ENCODE measurements at regions not wholly inside any gene's neighbourhood (a gene's known extent, or its start where the extent isn't known, plus 50 kb on each side); places are given as distances from the start of the nearest gene placed in this dataset.

GRCh38 chr20:11376998-11377397 is 540.7 kb upstream of the BTBD3 start:
- DNase-seq: no peak

GRCh38 chr20:11377761-11378160 is 539.9 kb upstream of the BTBD3 start:
- DNase-seq: no peak

DNA sequence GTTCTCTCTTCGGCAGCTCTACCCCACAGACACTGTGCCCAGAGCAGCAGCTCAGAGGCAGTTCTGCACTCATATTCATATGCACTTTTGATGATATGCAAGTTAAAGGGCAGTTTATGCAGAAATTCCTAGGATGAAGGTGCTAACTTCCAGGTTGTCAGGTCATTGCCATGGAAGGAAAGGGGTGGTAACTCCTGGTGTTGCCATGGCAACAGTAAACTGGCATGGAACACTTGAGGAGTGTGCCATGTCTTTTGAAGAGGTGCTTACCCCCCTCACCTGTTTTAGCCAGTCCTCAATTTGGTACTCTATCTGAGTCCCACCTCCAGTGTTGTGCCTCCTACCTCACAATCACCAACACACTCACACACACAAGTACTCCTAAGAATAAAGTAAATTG is 539.4 kb upstream of the BTBD3 start:
- no peak for DNase-seq

- DNase-seq: no peak
These were observed 538.3 kb upstream of the BTBD3 start for GRCh38 chr20:11379257-11380011.

- no peak for DNase-seq
These were observed 537.4 kb upstream of the BTBD3 start for GRCh38 chr20:11380283-11380682.

DNA sequence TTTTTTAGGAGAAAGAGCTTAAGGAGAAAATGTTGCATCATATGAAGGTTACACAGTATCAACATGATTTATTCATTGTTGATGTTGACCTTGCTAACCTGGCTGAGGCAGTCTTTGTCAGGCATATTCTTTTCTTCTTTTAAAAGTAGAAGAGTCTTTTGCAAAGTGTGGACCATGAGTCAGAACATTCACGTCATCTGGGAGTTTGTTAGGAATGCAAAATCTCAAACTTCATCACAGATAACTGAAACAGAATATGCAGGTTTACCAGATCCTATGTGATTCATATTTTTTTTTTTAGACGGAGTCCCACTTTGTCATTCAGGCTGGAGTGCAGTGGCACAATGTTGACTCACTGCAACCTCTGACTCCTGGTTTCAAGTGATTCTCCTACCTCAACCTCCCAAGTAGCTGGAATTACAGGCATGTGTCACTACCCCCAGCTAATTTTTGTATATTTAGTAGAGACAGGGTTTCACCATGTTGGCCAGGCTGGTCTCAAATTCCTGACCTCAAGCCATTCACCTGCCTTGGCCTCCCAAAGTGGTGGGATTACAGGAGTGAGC is 530.4 kb upstream of the BTBD3 start:
- DNase-seq: no peak

DNA sequence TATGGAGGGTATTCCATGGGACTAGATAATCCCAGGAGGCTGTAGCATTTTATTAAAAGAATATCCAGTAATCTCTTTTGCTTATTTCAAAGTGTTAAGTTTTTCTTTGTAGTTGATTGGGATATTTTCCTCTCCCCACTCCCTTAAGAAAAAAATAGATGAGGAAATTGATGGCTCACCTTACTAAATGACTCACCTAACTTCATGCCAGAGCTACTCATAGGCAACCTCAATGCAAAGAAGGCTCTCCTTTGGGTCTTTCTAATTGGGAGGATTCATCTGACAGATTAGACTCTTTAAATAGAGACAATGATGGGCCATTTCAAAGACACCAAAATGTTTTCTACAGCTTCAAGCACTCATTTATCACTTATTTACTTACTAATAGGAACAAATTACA is 528.5 kb upstream of the BTBD3 start:
- DNase-seq: no peak

GRCh38 chr20:11391591-11391990 is 526.1 kb upstream of the BTBD3 start:
- DNase-seq: no peak

DNA sequence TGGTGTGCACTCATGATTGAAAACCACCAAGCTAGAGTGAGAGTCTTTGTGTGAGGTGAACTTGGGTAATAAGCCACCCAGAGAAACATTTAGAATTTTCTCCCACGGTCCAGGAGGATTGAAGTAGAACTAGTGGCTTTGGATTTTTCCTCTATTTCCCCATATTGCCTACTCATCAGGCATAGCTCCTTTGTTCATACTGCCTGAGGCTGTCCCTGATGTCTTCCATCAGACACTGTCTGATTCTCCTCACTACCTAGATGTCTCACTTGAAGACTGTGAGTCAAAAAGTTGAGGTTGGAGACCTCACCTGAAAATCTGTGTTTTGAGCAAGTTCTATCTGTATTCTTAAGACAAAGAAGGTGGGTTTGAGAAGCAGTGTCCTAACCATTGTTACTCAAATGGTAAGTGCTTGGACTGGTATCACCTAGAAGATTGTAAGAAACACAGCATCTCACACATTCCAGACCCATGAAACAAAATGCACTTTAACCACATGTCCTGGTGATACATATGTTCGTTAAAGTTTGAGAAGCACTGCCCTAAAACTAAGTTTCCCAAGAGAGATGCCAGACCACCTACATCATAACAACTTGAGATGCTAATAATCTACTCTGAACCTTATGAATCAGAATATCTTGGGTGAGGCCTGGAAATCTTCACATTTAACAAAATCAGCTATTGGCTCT is 523.4 kb upstream of the BTBD3 start:
- DNase-seq: no peak

GRCh38 chr20:11395581-11395980 is 522.1 kb upstream of the BTBD3 start:
- no peak for DNase-seq

GRCh38 chr20:11401988-11402387 is 515.7 kb upstream of the BTBD3 start:
- no peak for DNase-seq

- no peak for DNase-seq
These were observed 514.0 kb upstream of the BTBD3 start for GRCh38 chr20:11403711-11404110.

GRCh38 chr20:11406877-11407276 is 510.8 kb upstream of the BTBD3 start:
- no peak for DNase-seq

DNA sequence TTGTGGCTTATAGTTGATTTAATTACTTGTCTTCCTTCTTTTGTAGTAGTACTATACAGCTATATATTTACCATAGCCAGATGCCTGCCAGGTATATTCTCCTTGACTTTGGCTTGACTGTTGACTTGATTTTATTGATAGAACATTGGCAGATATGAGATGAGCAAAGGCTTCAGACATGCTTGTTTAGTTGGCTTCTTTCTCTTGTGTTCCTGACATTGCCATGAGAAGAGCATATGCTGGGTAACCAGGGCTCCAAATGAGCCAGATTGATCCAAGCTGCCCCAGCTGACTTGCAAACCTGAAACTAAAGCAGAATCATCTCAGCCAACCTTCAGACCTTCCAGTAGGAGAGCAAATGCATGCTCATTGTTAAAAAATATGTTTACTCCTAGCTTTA is 508.1 kb upstream of the BTBD3 start:
- DNase-seq: no peak

DNA sequence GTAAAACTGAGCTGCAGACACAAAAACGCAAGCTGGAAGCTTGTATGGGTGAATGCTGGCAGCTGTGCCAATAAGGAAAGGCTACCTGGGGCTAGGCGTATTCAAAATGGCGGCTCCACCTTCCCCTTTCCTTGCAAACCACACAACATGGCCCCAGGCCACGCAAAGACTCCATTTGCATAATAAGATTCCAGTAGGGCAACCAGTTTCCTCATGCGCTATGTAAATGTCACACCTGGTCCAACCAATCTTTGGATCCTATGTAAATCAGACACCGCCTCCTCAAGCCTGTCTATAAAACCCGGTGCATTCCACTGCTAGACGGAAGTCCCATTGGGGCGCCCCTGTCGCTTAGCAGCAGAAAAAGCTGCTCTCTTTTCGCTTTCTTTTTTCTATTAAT is 505.9 kb upstream of the BTBD3 start:
- no peak for DNase-seq

DNA sequence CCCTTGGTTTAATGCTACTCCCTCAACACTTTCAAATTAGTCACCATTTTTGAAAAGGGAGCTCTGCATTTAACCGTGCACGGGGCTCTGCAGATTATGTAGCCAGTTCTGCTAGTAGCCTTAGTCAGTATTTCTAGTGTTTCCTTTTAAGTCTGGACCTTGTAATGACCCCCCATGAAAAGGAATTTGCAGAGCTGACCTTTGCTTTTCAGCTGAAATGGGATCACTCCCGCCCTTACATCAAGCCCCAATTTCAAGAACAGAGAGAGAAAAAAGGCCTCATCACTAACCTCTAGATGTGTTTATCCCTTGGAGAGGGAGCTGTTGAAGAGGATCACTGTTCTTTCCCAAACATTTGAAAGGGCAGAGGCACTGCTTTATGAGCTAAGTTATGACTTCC is 490.7 kb upstream of the BTBD3 start:
- no peak for DNase-seq

GRCh38 chr20:11429168-11429567 is 488.5 kb upstream of the BTBD3 start:
- no peak for DNase-seq

DNA sequence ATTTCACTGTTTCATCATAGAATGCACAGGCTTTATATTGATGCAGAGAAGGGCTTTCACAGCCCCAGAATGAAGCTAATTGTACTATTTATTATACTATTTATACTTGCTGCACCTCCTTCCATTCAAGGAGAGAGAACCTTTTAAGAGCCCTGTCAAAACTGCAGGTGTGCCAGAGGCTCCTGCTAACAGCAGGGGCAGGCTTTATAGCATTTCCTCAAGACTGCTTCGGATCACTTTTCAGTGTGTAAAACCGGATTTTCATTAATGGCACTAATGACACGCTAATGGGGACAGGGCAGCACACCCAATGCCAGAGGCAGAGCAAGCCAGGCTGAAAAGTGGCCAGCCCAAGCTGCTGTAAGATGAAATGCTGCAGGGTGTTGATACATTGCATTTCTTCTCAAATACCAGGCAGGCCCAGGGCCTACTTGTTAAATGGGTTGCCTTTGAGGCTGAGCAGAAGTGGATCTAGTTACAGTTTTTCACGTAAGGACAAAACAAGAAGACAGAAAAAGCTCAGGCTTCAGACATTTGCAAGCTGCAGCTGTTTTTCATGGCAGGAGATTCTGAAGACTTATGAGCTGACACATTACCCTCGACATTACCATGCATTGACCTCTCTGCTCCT is 487.7 kb upstream of the BTBD3 start:
- DNase-seq: no peak

DNA sequence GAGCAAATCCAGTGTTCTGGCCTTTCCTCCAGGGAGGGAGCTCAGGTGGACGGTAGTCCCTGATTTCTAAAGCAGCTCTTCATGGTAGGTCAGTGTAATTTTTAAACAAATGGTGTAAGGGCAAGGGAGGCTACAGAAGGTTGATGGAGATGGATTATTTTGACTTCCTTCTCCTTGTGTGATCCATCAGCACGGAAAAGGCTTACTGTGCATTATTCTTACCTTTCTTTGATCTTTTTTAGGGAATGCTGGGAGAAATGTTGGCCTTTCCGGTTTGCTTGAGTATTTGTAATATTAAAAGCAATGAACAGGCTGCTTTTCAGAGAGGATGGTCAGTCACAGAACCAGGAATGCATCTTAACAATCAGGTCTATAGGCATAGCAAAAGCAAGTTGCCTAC is 487.0 kb upstream of the BTBD3 start:
- no peak for DNase-seq

DNA sequence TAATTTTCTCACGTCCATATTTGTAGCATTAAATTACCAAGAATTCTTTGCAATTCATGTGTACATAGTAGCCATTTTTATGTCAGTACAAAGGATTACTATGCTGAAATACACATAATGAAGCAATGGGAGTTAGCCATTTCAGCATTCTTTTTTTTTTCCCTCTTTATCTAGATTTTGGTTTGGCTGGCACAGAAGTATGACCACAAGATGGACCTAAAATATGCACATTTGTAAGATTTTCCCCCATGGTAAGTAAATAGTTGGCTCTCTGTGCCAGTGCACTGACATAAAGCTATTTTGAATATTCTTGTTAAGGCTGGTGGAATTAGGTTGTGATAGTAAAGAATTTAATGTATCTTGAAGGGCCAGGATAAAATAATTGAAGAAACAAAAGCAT is 486.1 kb upstream of the BTBD3 start:
- DNase-seq: no peak

DNA sequence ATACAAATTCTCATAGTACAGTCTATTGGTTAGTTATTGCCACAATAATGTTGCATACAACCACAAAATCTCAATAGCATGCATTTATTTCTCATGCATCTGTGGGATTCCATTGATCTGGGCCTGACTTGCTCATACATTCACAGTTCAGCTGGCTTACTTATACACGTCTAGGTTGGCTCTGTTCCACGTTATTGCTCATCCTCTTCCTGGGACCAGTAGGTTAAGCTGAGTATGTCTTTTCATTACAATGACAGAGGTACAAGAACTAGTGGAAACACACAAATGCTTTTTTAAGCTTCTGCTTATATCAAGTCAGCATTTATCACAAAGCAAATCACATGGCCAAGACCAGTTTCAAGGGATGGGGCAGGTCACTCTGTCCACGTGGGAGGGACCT is 485.3 kb upstream of the BTBD3 start:
- no peak for DNase-seq

DNA sequence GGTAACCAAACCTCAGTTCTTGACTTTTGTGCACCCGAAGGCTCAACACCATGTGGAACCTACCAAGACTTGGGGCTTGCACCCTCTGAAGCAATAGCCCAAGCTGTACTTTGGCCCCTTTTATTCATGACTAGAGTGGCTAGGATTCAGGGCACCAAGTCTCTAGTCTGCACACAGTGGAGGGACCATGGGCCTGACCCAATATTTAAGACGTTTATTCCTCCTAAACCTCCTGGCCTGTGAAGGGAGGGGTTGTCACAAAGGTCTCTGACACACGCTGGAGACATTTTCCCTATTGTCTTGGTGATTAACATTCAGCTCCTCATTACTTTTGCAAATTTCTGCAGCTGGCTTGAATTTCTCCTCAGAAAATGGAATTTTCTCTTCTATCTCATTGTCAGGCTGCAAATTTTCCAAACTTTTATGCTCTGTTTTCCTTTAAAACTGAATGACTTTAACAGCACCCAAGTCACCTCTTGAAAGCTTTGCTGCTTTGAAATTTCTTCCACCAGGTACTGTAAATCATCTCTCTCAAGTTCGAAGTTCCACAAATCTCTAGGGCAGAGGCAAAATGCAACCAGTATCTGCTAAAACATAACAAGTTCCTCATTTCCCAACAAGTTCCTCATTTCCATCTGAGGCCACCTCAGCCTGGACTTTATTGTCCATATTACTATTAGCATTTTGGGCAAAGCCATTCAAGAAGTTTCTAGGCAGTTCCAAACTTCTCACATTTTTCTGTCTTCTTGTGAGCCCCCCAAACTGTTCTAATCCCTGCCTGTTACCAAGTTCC is 481.4 kb upstream of the BTBD3 start:
- DNase-seq: no peak

DNA sequence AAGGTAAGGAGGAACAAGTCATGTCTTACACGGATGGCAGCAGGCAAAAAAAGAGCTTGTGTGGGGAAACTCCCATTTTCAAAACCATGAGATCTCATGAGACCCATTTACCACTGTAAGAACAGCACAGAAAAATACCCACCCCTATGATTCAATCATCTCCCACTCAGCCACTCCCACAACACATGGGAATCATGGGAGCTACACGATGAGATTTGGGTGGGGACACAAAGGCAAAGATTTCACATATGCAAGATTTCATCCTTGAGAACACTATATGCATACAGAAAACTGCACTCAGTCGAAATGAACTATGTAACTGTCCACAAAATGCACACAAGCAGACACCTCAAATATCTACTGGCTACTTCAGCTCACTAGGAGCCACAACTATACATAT is 480.6 kb upstream of the BTBD3 start:
- no peak for DNase-seq

All from activated CD4-positive, alpha-beta T cell treated with anti-CD3 and anti-CD28 coated beads, Interleukin-2, amount 50 U/mL, for 16 hours (primary cell).